ENCODE measurements at regions not wholly inside any gene's neighbourhood (a gene's known extent, or its start where the extent isn't known, plus 50 kb on each side); places are given as distances from the start of the nearest gene placed in this dataset.
"Not testable (repeated sequence)": the region's sequence is repeated elsewhere in the genome, so short reads cannot be mapped to it uniquely, and the experiment has no call there.

GRCh38 chr6:90676516-90677300 lies 89.8 kb upstream of the MAP3K7 start:
- Histone ChIP-seq H4K20me1 (ENCODE audit: control insufficient read depth, insufficient read depth, insufficient read length) (no peaks in the 10 kb centered on the region), H3K79me2 (ENCODE audit: insufficient read depth, low read length) (no peaks in the 10 kb centered on the region), H2BK5ac (ENCODE audit: insufficient read length, low read length) (no peak overlapping the region), H2AK5ac (ENCODE audit: insufficient read length, low read length) (no peak overlapping the region), H2BK120ac (ENCODE audit: low read depth, low read length, poor library complexity, severe bottlenecking) (no peak overlapping the region), H4K5ac (ENCODE audit: insufficient read length, low read depth, low read length) (no peak overlapping the region), H3K9me3 (ENCODE audit: control insufficient read depth, low read depth, low read length) (no peaks in the 10 kb centered on the region), H3K56ac (ENCODE audit: insufficient read length, low read depth, low read length) (no peak overlapping the region), H3T11ph (ENCODE audit: low read length) (no peak overlapping the region), H4K91ac (ENCODE audit: insufficient read length, low read depth, low read length) (no peak overlapping the region), H3K27me3 (ENCODE audit: insufficient read depth, low read length) (no peaks in the 10 kb centered on the region), H3K27ac (ENCODE audit: insufficient read length, low read depth, low read length) (peak overlapping the region; percentile 88), H3K4me2 (ENCODE audit: insufficient read depth, insufficient read length, low read length) (no peak overlapping the region), H4K8ac (replicated peaks; ENCODE audit: insufficient read length, low read depth, low read length) (no peak overlapping the region), H3K79me1 (ENCODE audit: insufficient read depth, low read depth, low read length, poor library complexity, severe bottlenecking) (no peaks in the 10 kb centered on the region), H3K4me1 (ENCODE audit: insufficient read depth, low read length) (peaks cover 6% of the 10 kb centered on the region), H3K23me2 (ENCODE audit: insufficient read length, low read depth, low read length, poor library complexity, severe bottlenecking) (no peaks in the 10 kb centered on the region), H2AFZ (ENCODE audit: low read length) (no peak overlapping the region), H3K4ac (ENCODE audit: low read depth, low read length) (no peak overlapping the region), H2BK20ac (ENCODE audit: low read depth, low read length, poor library complexity, severe bottlenecking) (no peak overlapping the region), H3K18ac (ENCODE audit: insufficient read length, low read depth, low read length) (no peak overlapping the region), H3K9ac (ENCODE audit: extremely low read depth, insufficient read length, low read length) (no peak overlapping the region), H2BK12ac (ENCODE audit: insufficient read length, low read depth, low read length) (no peak overlapping the region), H3K14ac (ENCODE audit: insufficient read depth, low read length) (no peak overlapping the region), H2BK15ac (ENCODE audit: low read depth, low read length) (no peak overlapping the region), H3K23ac (ENCODE audit: insufficient read length, low read depth, low read length) (no peak overlapping the region)
- Mint-ChIP-seq H3K27me3 (ENCODE audit: low read depth) (no peaks in the 10 kb centered on the region; the same call in 1 of the 2 replicates), H3K27ac (peak overlapping the region in 2 of 3 experiments; percentile 50 to 98; a peak in 4 of 7 replicates), H3K36me3 (ENCODE audit: insufficient read depth in 1 of 3, low read depth in 3 of 3) (no peaks in the 10 kb centered on the region), H3K4me1 (peaks cover 50 to 60% of the 10 kb centered on the region in 2 experiments), H3K4me3 (peak overlapping the region in 1 of 2 experiments; percentile 51; a peak in 3 of 5 replicates), H3K9me3 (no peaks in the 10 kb centered on the region)
- no peak for TF ChIP-seq CTCF (conservative IDR thresholded peaks at IDR 0.05)
- DNase-seq: peak; percentile 90
- WGBS (ENCODE audit: extremely low coverage, insufficient read length, low lambda C conversion rate): no CpG with 5 or more reads among the region's 7 CpGs

- not testable (repeated sequence) for H3K56ac ChIP-seq (ENCODE audit: insufficient read length, low read depth, low read length); H3K79me2 ChIP-seq (ENCODE audit: insufficient read depth, low read length); H2BK20ac ChIP-seq (ENCODE audit: low read depth, low read length, poor library complexity, severe bottlenecking); H3K18ac ChIP-seq (ENCODE audit: insufficient read length, low read depth, low read length); H3K14ac ChIP-seq (ENCODE audit: insufficient read depth, low read length); H2BK12ac ChIP-seq (ENCODE audit: insufficient read length, low read depth, low read length); H4K91ac ChIP-seq (ENCODE audit: insufficient read length, low read depth, low read length); H2BK5ac ChIP-seq (ENCODE audit: insufficient read length, low read length); H4K20me1 ChIP-seq (ENCODE audit: control insufficient read depth, insufficient read depth, insufficient read length); H3K27me3 Mint-ChIP-seq (ENCODE audit: low read depth); H4K8ac ChIP-seq (replicated peaks; ENCODE audit: insufficient read length, low read depth, low read length); H3K4me1 ChIP-seq (ENCODE audit: insufficient read depth, low read length); H2AFZ ChIP-seq (ENCODE audit: low read length); H3K9me3 ChIP-seq (ENCODE audit: control insufficient read depth, low read depth, low read length); H3K9me3 Mint-ChIP-seq; H2AK5ac ChIP-seq (ENCODE audit: insufficient read length, low read length); H3K23me2 ChIP-seq (ENCODE audit: insufficient read length, low read depth, low read length, poor library complexity, severe bottlenecking); H3K4me2 ChIP-seq (ENCODE audit: insufficient read depth, insufficient read length, low read length); H3K9ac ChIP-seq (ENCODE audit: extremely low read depth, insufficient read length, low read length); H3K27ac ChIP-seq (ENCODE audit: insufficient read length, low read depth, low read length); H2BK120ac ChIP-seq (ENCODE audit: low read depth, low read length, poor library complexity, severe bottlenecking); H3K36me3 Mint-ChIP-seq (ENCODE audit: insufficient read depth in 1 of 3, low read depth in 3 of 3); H4K5ac ChIP-seq (ENCODE audit: insufficient read length, low read depth, low read length); H3K23ac ChIP-seq (ENCODE audit: insufficient read length, low read depth, low read length); H3K27me3 ChIP-seq (ENCODE audit: insufficient read depth, low read length); H3T11ph ChIP-seq (ENCODE audit: low read length); H3K4ac ChIP-seq (ENCODE audit: low read depth, low read length); H3K79me1 ChIP-seq (ENCODE audit: insufficient read depth, low read depth, low read length, poor library complexity, severe bottlenecking); H2BK15ac ChIP-seq (ENCODE audit: low read depth, low read length); DNase-seq
- WGBS (ENCODE audit: extremely low coverage, insufficient read length, low lambda C conversion rate): no CpG with 5 or more reads among the region's 8 CpGs
- H3K4me3 Mint-ChIP-seq: peak overlapping the region in 1 of 2 experiments; percentile 28; a peak in 3 of 5 replicates
- peaks cover 56 to 64% of the 10 kb centered on the region in 2 experiments for H3K4me1 Mint-ChIP-seq
- peak overlapping the region; percentile 56 to 97 (median 92); a peak in 6 of 7 replicates for H3K27ac Mint-ChIP-seq
Observed at GRCh38 chr6:90675107-90675506, 88.2 kb upstream of the MAP3K7 start.

Measured in H9 (cell line).